Pancreas (tissue), 10 donors: ENCODE measurements at regions not wholly inside any gene's neighbourhood (a gene's known extent, or its start where the extent isn't known, plus 50 kb on each side); places are given as distances from the start of the nearest gene placed in this dataset.

Experiments
- ATAC-seq, 4 donors: fragments of 200-7000 bp; cut with Tn5 transposase; one replicate each; pipeline versions ENCODE4 v1.8.0 to v1.9.1; 2020; ENCODE audit warnings: mild to moderate bottlenecking in 4 of 4, moderate library complexity in 4 of 4
- DNase-seq, 6 donors: peaks; one replicate each; pipeline ENCODE4 v3.0.0-alpha.2; 2020
- FAIRE-seq: peaks from 2 replicates; lab custom pipeline; 2012; peaks lifted over from hg19 to GRCh38; lab: Jason Lieb, UNC
- H3K27ac ChIP-seq, 4 donors: fragments of 200-600 bp; sonication (generic); 1 replicate in 3 of 4; 2 replicates in 1 of 4; pipeline versions ENCODE4 v1.5.0 to v1.8.0; 2020
- H3K27me3 ChIP-seq, 4 donors: fragments of 200-600 bp; one replicate each; pipeline ENCODE4 v1.8.0; 2021
- H3K36me3 ChIP-seq, 3 donors: fragments of 200-600 bp; sonication (generic) in 1 of 3; one replicate each; pipeline versions ENCODE4 v1.5.0 to v1.8.0; 2020 to 2021
- H3K4me1 ChIP-seq, 3 donors: fragments of 200-600 bp; one replicate each; pipeline ENCODE4 v1.8.0; 2021
- H3K4me3 ChIP-seq, 4 donors: fragments of 200-600 bp; sonication (generic) in 2 of 4; one replicate each; pipeline versions ENCODE4 v1.5.0 to v1.8.0; 2020 to 2021
- H3K9me3 ChIP-seq, 4 donors: fragments of 200-600 bp; one replicate each; pipeline ENCODE4 v1.8.0; 2021
- WGBS, 2 donors: extraction: QIAGEN DNeasy Blood & Tissue Kit; methylation state at CpG; one replicate each; pipeline ENCODE4 v1.1.7; 2013; 5-methylcytosine and 5-hydroxymethylcytosine counted together
- intact Hi-C, 3 donors: fragments of 100-400 bp; cut with DNase I; formaldehyde crosslinking; loops; one replicate each; pipeline versions ENCODE4 v1.11.1 to v1.14.2; 2022
- TF ChIP-seq, protein P1 (sequence below), 4 donors: fragments of 200-600 bp; sonication (generic) in 3 of 4; IDR thresholded peaks; one replicate each; pipeline versions ENCODE4 v1.5.0 to v1.8.0; 2021; ENCODE audit warnings: antibody characterized with exemption in 4 of 4
- donor health status: healthy with polysubstance abuse.
- donor health status: DM: no; HTN: no; CAD: no; lungs with moderate emphysema.
- donor health status: DM: no; HTN: no; CAD: no.
- donor health status: control.
- donor health status: control.
- donor health status: Bipolar disorder and iron deficiency.
- donor health status: DM: yes; HTN: yes; CAD: no.
- donor health status: DM: no; HTN: no; CAD: no.
- donor health status: DM: no; HTN: no; CAD: no.
- donor health status: DM: yes; HTN: yes; CAD: no.

DNA sequence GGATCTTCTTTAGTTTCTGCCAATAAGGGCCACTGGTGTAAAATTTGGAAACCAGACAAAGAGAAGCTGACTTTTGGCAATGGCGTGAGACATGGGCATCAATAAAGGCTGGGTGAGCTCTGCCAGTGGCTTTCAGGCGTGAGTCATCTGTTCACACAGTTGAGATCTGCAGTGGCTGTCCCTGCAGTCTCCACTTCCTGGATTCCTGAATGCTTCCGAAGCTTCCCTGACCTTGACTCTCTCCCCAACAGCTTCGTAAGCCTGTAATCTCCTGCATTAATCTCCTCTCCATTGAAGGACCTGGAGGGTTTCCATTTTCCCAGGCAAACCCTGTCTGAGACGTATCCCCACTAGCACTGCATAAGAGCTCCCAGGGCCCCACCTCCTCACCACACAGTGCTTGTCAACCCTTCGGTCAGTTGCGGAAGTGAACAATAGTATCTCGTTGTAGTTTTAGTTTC is 574.7 kb downstream of the TBC1D22A start:
- H3K27me3 ChIP-seq = no peaks in the 10 kb centered on the region
- DNase-seq (peak in 2 of 6 donors; percentile 36 to 39), FAIRE-seq (no peak), ATAC-seq (peak; percentile 40 to 82 (median 75))
- H3K36me3 ChIP-seq = no peaks in the 10 kb centered on the region
- H3K4me3 ChIP-seq = no peak overlapping the region
- no peaks in the 10 kb centered on the region for H3K9me3 ChIP-seq
- WGBS, 2 donors = 32 to 37% methylated on average over 8 of the region's 8 CpGs
- H3K27ac ChIP-seq = peak overlapping the region in 2 of 4 donors; percentile 12 to 33
- intact Hi-C loops = no loop called here
- TF ChIP-seq, protein P1, sequence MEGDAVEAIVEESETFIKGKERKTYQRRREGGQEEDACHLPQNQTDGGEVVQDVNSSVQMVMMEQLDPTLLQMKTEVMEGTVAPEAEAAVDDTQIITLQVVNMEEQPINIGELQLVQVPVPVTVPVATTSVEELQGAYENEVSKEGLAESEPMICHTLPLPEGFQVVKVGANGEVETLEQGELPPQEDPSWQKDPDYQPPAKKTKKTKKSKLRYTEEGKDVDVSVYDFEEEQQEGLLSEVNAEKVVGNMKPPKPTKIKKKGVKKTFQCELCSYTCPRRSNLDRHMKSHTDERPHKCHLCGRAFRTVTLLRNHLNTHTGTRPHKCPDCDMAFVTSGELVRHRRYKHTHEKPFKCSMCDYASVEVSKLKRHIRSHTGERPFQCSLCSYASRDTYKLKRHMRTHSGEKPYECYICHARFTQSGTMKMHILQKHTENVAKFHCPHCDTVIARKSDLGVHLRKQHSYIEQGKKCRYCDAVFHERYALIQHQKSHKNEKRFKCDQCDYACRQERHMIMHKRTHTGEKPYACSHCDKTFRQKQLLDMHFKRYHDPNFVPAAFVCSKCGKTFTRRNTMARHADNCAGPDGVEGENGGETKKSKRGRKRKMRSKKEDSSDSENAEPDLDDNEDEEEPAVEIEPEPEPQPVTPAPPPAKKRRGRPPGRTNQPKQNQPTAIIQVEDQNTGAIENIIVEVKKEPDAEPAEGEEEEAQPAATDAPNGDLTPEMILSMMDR (IDR thresholded peaks at IDR 0.05) = no peak
- no peaks in the 10 kb centered on the region for H3K4me1 ChIP-seq

DNA sequence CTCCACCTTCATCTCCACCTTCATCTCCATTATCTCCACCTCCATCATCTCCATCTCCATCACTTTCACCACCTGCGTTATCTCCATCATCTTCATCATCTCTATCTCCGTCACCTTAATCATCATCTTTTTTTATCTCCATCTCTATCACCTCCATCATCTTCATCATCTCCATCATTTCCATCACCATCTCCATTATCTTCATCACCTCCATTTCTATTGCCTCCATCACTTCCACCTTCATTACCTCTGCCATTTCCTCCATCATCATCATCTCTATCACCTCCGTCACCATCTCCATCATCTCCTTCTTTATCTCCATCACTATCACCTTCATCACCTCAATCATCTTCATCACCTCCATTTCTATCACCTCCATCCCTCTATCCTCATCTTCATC is 573.5 kb downstream of the TBC1D22A start:
- no peaks in the 10 kb centered on the region for H3K9me3 ChIP-seq
- no peak overlapping the region for H3K27ac ChIP-seq
- no peaks in the 10 kb centered on the region for H3K36me3 ChIP-seq
- intact Hi-C loops = no loop called here
- ATAC-seq = no peak
- TF ChIP-seq, protein P1 (IDR thresholded peaks at IDR 0.05) = no peak
- H3K4me1 ChIP-seq = no peaks in the 10 kb centered on the region
- no peak for DNase-seq
- 77 to 87% methylated on average over 3 of the region's 3 CpGs for WGBS, 2 donors
- no peak overlapping the region for H3K4me3 ChIP-seq
- H3K27me3 ChIP-seq = no peaks in the 10 kb centered on the region
- FAIRE-seq = no peak

DNA sequence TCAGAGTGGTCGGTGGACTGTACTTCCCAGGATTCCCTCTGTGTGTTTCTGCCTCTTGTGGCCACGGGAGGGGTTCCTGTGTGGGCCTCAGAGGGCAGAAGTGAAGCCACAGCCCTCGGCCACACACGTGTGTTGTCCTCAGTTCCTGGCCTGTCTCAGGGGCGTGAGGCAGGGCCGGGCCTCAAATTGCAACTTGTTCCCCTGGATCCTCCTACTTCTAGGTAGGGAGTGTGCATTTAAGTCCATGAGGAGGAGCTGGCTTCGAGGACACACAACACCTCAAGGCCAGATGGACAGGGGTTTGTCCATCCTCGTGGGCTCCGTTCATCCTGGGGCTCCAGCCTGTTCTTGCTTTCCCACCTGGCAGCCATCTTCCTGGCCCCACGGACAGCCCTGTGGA is 573.0 kb downstream of the TBC1D22A start:
- H3K27ac ChIP-seq = no peak overlapping the region
- no peaks in the 10 kb centered on the region for H3K4me1 ChIP-seq
- no peak for ATAC-seq
- DNase-seq = no peak
- no peaks in the 10 kb centered on the region for H3K27me3 ChIP-seq
- no peaks in the 10 kb centered on the region for H3K9me3 ChIP-seq
- intact Hi-C loops = no loop called here
- FAIRE-seq = no peak
- WGBS, 2 donors = 55 to 64% methylated on average over 10 of the region's 10 CpGs
- TF ChIP-seq, protein P1 (IDR thresholded peaks at IDR 0.05) = no peak
- no peaks in the 10 kb centered on the region for H3K36me3 ChIP-seq
- H3K4me3 ChIP-seq = no peak overlapping the region

DNA sequence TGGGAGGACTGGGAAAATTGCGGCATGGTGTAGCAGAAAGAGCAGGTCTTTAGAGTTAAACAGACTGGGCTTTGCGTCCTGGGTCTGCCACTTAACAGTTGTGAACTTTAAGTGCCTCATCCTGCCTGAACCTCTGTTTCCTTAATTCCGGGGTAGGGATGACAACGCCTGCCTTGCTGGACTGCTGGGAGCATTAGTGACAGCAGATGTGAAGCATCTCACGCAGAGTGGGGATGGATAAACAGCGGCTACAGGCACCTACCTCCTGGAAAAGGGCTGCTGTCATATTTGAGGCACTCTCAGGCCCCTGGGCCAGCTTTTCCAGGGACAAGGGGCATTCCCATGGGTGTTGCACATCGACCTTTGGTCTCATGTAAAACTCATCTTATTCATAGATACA is 572.2 kb downstream of the TBC1D22A start:
- no peak overlapping the region for H3K27ac ChIP-seq
- intact Hi-C loops = no loop called here
- no peaks in the 10 kb centered on the region for H3K27me3 ChIP-seq
- no peak for ATAC-seq
- no peak for FAIRE-seq
- DNase-seq = no peak
- H3K9me3 ChIP-seq = no peaks in the 10 kb centered on the region
- TF ChIP-seq, protein P1 (IDR thresholded peaks at IDR 0.05) = no peak
- no peaks in the 10 kb centered on the region for H3K4me1 ChIP-seq
- no peak overlapping the region for H3K4me3 ChIP-seq
- WGBS, 2 donors = 62 to 70% methylated on average over 7 of the region's 7 CpGs
- H3K36me3 ChIP-seq = no peaks in the 10 kb centered on the region

DNA sequence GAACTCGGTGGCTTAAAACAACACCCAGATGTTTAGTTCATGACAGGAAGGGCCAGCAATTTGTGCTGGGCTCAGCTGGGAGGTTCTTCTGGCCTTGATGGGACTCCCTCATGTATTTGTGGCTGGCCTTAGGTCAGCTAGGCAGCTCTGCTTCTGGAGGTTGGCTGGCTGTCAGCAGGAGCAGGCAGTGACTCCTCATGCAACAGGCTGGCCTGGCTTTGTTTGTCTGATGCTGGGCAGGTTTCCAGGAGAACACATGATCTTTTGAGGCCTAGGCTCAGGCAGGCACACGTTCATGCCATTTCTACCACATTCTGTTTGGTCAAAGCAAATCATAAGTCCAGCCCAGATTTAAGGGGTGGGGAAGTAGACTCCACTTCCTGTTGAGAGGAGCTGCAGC is 571.2 kb downstream of the TBC1D22A start:
- Histone ChIP-seq H3K27ac (no peak overlapping the region), H3K9me3 (no peaks in the 10 kb centered on the region), H3K4me1 (no peaks in the 10 kb centered on the region), H3K4me3 (no peak overlapping the region), H3K27me3 (no peaks in the 10 kb centered on the region), H3K36me3 (no peaks in the 10 kb centered on the region)
- intact Hi-C loops = no loop called here
- WGBS, 2 donors = 43 to 53% methylated on average over 2 of the region's 2 CpGs
- TF ChIP-seq, protein P1 (IDR thresholded peaks at IDR 0.05) = no peak
- DNase-seq (no peak), FAIRE-seq (no peak), ATAC-seq (no peak)
